HG03457 (cell line): ENCODE measurements at regions not wholly inside any gene's neighbourhood (a gene's known extent, or its start where the extent isn't known, plus 50 kb on each side); places are given as distances from the start of the nearest gene placed in this dataset.

ENCODE experiments used
- ATAC-seq: cut with Tn5 transposase; IDR thresholded peaks from one replicate; pipeline ENCODE4 v1.9.1; 2021; ENCODE audit warnings: moderate number of reproducible peaks; ENCODE audit not compliant: unreplicated experiment

DNA sequence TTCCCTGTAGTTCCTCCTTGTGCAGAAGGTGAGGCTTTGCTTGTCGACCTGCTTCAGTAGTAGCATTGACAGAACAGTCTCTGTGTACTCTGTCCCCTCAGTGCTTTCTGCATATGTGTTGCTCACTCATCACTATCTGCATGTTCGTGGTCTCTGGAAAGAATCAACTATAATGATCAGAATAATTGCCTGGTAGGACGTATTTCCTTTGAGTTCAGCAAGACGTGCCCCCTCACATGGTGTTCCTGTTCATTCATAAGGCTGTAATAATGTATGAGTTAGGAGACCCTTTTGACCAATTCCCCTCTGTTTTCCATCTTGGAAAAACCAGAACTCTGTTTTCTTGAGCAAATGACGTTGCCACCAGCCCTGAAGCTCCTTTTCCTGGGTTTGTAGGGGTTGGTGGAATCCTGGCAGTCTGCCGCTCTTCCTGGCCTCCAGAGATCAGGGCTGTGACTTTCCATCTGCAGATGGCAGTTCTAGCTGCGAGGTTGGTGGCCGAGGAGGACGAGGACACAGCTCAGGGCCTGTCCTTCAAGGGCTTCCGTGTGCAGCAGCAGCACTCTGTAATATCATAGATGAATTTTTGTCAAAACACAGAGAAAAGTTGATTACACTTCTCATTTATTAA is 61.9 kb downstream of the EXOSC2 start:
- ATAC-seq: no peak

DNA sequence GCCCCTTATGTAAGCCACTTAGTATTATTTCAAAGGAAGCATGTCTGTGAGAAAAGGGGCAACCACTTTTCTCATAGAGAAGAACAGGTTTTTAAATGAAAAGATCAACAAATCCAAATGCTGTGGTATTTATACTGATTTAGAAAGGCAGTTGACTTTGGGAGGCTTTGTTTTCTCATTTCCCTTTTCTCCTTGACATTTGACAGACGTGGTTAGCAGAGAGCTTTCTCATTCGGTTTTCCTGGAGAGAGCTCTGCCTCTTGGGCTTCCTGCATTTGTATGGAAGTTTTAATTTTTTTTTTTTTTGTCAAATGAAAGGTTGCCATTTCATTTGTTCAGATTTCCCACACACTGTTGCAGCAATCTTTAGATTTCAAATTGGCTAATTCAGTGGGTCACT is 62.5 kb downstream of the EXOSC2 start:
- ATAC-seq: no peak

DNA sequence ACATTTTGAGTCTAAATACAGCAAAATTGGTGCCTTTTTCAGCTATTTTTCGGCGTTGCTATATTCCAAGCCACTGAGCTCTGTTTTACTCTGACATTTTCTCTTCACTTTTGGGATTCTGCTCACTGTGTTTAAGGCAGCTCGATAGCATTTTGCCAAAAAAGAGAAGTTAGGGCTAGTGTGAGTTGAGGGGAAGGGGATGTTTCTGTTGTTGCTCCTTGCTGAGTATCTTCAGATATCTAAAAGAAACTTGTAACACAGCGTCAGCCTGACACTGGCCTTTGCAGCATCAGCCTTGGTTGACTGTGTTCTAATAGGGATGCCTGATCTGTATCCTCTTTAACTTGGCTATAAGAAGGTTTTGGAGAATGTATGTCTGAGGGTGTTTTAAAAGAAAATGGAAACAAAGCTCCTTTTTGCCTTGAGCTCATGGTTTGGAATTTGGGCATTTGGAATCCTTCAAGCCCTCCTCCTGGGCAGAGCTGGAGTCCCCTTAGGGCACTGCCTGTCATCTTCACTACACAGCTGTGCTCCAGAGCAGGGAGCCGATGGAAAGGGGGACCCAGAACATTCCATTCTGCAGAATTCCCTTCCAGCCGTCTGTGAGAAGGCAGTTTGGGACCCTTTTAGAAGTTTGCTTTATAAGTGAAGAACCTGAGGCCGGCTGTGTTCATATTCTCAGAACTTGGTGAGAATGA is 63.0 kb downstream of the EXOSC2 start:
- ATAC-seq: no peak

DNA sequence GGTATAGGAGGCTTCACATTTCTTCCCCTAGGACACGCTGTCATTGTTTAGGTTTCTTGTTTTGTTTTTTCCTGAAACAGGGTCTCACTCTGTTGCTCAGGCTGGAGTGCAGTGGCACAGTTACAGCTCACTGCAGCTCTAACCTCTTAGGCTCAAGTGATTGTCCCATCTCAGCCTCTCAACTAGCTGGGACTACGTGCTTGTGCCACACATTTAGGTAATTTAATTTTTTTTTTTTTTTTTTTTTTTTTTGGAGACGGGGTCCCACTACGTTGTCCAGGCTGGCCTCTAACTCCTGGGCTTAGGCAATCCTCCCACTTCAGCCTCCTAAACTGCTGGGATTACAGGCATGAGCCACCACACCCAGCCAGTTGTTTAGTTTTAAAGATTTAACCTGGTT is 66.2 kb downstream of the EXOSC2 start:
- no peak for ATAC-seq

DNA sequence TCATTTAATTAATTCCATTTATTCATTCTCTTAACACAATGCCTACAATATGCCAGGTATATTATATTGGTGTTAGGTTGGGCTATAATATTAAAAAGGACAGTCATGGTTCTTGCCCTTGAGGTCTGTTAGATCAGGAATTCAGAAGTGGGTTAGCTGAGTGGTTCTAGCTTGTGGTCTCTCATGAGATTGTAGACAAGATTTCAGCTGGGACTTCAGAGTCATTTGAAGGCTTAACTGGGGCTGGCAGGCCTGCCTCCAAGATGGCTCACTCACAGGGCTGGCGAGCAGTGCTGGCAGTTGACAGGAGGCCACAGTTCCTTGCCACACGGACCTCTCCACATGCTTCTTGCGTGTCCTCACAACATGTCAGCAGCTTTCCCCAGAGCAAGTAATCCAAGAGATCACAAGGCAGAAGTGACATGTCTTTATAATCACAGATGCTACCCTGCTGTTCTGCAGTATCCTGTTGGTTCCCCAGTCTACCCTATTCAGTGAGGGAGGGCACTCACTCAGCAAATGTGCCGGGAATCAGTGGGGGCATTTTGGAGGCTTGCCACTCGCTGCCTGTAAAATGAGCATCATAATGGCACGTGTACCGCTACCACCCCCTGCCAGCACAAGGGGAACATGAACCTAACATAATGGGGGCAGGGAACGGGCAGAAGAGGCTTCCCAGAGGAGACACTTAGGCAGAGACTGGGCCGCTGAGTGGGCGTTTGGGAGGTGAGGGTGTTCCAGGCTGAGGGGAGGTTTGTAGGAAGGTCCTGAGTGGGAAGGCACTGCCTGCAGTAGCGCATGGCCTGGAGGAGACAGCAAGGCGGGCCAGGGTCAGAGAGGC is 70.0 kb downstream of the EXOSC2 start:
- ATAC-seq: no peak

DNA sequence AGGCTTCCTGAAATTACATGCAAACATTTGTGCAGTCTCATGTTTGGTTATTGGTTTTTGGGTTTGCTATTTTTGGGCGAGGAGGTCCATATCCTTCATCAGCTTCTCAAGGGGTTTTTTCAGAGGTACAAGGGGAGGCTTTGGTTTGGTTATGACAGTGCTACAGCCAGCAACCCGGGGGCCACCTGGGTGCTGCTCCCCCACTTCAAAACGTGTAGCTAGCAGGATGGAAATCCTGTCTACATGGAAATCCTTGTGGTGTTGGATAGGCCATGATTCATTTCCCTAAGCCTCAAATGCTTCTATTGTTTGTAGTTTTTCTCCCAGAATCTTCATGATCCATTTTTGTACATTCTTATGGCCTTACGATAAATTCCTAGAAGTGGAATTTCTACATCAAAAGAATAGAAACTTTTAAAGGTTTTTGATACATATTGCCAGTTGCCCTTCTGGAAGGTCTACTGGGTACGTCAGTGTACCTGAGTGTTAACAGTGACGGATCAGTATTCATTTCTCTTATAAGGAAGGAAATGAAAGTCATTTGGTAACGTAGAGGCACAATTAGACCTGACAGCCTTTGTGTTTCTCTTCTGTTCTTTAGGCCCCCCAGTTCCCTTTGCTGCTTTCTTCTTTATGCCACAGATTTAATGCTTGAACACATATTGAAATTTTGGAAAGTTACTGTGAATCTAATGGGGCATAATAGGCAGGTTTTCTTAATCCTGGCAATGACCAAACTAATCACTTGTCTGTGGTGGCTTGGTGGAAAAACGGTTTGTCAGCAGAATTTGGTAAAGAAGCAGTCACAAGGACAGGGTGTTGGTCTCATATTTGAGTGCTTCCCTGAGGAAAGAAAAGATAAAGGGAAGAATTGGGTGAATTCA is 69.7 kb upstream of the ABL1 start:
- ATAC-seq: peak; percentile 52

DNA sequence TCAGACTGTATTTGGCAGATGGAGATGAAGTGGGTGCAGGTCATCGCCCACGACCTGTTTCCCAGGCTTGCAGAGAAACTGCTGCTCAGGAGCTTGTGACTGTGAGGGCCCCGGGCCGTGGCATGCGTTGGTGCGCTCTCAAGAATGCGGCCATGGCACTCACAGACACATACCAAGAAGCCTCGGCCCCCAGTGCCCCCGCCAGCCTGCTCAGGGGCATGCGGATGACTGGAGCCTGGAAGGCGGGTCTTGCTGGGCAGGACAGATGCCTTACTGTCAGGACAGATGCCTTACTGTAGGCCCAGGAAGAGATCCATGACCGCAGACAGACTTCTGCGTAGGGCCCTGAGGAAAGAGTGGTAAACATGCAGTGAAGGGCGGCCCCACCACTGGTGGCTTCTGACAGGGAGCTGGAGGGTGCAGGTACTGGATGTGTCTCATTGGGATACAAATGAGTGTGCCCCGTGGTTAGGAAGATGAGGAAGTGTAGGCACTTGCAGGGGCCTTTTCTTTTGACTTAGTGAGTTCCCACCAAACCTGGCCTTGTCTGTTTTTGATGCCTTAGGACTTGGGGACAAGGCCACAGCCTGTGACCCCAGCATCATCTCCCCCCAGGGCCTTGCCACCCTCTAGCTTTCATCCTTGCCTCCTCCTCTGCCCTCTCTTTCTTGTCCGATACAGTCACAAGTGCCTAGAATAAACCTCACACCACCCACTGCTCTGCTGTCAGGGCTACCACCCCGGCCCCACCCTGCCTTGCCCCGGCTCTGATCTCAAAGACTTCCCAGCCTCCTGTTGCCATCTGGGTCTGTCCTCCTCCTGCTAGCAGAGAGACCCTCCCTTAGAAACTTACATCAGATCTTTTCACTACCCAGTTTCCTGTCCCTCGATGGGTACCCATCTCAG is 68.8 kb upstream of the ABL1 start:
- ATAC-seq: no peak

DNA sequence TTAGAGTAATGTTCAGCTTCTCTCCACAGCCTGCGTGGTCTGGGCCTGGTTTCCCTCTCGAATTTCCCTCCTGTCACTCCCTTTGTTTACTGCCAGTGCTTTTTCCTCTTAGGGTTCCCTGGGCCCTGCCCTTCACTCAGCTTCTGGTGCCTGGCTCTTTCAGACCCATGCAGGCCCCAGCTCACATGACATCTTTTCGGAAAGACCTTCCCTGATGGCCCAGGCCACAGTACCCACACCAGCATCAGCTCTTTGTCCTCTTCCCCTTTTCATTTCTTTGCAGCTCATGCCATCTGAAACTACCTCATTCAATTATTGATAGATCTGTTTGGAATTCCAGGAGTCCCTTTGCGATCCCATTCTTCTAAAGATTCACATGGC is 68.1 kb upstream of the ABL1 start:
- ATAC-seq: no peak

DNA sequence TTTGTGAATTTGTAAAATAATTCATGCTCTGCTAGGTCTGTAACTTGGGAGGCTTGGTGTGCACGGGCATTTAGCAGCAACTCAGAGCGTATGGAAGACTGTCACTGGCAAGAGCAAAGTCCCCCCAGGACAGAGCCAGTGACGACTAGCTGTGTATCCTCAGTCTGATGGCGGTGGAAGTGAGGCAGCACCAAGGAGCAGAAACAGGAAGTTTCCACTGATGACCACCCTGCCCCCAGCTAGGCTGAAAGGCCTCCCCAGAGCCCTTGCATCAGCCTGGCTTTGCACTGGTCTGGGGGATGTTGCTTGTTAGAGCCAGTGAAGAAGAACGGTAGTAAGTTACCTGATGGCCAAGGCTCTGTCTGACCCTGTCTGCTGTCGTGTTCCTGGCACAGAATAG is 66.8 kb upstream of the ABL1 start:
- no peak for ATAC-seq

DNA sequence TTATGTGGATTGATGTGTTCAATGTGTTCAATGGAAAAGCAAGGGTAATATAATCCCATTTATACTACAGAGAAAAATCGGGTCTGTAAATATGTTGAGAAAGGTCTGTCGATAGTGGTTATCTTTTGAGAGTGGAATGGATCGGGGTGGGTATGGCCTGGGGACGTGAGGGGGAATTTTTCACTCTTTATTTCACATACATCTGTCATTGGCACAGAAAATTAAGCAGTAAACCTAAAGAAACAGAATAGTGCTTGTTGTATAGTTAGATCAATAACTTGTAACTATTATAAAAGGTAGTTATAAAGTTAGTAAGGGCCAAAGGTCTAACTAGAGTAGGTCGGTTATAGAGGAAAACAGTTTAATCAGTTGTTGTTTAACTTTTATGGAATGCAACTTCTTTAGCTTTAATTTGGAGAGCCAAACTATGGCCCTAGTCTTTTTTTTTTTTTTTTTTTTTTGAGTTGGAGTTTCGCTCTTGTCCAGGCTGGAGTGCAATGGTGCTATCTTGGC is 66.1 kb upstream of the ABL1 start:
- ATAC-seq: no peak

DNA sequence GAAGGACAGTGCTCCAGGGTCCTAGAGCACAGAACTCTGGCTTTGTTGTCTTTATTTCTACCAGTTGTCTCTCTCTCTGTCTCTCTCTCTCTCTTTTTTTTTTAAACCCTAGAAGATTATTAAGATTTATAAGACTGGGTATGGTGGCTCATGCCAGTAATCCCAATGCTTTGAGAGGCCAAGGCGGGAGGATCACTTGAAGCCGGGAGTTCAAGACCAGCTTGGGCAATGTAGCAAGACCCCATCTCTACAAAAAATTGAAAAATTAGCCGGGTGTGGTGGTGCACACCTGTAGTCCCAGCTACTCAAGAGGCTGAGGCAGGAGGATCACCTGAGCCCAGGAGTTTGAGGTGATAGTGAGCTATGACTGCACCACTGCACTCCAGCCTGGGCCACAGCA is 65.0 kb upstream of the ABL1 start:
- no peak for ATAC-seq

DNA sequence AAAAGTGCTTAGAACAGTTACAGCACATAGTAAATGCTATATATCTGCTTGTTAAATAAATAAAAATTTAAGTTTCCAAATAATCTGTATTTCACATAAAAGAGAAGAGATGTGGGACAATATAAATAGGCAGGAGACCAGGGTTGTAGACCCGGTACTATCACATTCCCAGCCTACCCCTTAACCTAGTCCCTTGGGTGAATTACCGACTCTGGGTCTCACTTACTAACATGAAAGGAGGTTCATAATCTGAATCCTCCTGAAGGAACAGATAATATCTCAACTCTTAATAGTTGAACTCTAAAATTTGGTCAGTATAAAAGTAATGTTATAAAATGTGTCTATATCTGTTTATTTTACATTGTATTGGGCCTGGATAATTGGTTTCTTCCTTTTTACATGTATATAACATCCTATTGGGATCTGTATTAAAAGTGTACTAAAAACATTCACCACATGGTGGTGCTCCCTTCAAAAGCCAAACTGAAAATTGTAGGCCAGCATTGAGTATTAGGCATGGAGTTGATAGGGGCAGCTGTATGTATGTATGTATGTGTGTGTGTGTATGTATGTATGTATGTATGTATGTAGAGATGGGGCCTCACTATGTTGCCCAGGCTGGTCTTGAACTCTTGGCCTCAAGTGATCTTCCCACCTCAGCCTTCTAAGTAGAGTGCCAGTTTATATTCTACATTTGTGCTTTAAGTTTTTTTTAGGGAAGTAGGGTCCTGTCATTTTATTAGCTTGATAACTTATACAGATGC is 64.2 kb upstream of the ABL1 start:
- no peak for ATAC-seq

DNA sequence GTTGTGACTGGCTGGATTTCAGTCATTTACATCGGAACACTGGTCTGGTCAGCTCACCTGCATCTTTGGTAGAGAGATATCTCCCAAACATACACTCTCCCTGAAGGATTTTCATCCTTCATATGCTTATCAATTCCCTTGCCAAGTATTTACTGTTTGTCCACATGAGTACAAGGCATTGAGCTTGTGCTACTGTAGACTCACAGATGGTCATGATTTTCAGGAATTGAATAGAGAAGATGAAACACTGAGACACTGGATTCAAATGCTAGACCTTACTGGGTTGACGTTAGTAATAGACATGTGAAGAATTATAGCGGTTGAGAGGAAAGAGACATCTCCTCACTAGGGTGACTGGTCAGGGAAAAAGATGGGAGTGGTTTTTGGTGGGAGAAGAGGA is 62.9 kb upstream of the ABL1 start:
- ATAC-seq: no peak

DNA sequence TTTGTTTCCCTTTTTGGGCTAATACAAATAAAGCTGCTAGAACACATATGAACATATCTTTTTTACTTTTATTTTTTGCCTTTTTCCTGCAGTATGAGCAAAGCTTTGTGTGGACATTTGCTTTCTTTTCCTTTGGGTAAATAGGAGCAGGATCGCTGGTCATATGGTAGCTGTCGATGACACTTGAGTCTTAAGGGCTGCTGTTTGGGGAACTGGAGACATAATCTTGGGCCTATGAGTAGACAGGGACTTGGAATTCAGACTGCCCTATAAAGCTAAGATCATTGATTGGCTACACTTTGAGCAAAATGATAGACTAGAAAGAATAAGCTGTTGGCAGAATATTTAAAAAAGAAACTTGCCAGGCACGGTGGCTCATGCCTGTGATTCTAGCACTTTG is 60.9 kb upstream of the ABL1 start:
- ATAC-seq: no peak

DNA sequence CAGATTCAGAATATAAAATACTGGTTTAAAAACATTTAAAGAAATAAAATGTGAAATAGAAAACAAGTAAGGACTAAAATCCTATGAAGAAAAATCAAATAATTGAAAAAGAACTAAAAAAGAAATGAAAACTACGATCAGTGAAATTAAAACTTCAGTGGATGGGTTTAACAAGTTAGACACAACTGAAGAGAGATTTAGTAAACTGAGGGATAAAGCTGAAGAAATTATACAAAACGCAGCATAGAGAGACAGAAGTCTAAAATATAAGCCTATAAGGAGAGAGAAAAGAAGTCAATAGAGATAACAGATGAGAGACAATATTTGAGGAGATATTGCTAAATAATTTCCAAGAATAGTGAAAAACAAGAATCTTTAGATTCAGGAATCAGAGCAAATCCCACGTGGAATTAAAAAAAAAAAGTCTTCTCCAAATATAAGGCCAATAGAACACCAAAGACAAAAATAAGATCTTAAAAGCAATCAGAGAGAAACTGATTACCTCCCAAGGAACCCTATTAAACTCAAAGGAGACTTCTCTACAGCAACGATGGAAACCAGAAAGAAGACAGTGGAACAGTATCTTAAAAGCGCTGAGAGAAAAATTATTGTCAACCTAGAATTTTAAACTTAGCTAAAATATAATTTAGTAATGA is 59.6 kb upstream of the ABL1 start:
- ATAC-seq: no peak

DNA sequence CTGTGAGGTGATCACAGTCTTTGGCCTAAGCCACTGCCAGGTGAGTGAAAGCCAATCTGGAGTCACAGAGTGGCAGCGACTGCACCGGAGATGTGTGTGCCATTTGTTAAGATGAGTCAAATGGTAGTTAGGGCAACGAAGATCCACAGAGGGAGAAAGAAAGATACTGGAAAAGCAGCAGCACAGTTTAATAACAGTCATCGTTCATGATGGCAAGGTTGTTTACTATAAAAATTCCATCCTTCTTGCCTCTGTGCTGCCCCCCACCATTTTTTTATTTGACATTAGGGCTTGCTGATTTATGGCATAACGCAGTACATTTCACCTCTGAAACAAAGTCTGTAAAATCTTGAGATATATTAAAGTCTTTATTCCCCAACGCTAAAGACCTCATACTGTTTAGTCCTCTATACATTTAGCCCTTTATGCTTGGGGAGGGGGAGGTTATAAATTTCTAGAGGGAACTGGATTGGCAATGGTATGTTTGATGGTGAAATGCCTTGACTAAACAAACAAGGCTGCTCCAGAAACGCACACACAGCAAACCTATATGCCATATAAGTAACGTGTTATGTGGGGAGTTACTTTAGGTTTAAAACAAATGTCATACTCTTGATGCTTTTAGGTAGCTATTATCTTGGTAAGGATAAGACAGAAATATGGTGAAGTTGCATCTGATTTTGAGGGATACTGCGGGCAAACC is 55.8 kb upstream of the ABL1 start:
- ATAC-seq: no peak

DNA sequence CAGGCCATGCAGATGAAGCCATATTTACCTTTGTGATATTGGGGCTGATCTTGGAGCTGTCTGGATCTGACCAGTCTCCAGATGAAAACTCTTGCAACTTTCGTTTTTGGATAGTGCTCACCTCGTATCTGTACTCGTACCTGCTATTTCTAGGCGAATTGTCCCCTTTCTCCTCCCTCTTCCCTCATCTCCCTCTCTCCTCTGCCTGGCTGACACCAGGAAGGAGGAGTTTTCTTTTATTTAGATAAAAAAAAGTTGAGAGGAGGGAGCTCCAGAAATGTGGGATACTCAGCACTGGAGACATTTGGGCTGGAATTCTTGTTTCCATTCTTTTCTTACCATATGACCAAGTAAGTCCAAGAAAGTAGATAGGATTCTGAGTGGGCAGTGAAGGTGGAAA is 54.6 kb upstream of the ABL1 start:
- no peak for ATAC-seq

DNA sequence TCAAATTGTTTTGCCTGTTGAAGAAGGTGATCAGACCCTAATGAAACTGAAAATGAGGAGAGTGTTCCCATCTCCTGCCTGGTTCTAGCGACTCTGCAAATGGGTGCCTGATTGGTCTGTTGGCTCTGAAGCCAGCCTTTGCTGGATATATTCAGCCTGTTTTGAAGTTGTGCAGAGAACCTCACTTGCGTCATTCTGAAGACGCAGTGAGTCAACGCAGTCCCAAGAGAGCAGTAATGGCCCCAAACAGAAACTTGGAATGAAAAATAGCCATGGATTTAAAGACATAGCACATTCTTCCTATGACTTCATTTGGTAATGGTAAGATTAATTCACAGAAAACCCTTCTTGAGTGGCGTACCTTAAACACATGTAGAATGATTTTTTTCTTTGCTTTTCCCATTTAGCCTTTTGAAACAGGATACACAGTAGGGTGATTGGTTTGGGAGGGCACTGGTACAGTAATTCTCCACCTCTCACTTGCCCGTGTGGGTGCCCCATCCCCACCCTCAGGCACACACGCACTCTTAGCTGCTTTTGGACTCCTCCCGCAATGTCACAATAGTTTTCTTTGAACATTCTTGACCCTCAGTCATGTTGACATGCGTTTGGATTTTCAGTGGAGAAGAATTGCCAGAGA is 54.1 kb upstream of the ABL1 start:
- ATAC-seq: no peak
